Activated CD4-positive, alpha-beta T cell treated with anti-CD3 and anti-CD28 coated beads for 4 hours (primary cell): ENCODE measurements at regions not wholly inside any gene's neighbourhood (a gene's known extent, or its start where the extent isn't known, plus 50 kb on each side); places are given as distances from the start of the nearest gene placed in this dataset.

Experiments used
- DNase-seq, 2 donors: peaks; one replicate each; pipeline ENCODE4 v3.0.0-alpha.2; 2020

DNA sequence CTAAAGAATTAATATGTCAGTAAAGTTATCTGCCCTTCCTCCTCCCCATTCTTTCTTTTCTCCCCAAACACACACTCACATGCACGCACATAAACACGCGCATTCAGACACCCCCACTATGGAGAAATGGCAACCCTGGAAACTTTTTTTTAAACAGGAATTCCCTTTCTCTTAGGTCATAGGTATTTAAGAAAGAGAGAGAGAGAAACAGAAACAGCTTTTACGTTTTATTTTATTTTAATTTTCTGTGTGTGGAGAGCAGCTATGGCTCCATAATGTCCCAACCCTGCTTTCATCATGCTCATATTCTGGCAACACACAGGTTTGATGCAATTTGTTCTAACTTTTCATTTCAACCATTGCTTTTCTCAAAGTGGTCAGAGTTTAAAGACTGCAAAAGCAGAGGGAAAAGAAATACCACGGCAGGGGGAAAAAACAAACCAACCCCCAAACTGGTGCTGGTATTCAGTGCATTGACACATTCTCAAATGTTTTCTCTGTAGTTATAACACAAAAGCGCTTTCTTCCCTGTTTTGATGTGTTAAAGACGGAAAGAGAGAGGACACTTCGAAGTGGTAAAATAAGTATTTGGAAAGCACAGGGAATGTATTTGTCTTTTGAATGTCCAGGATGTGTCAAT is 126.0 kb upstream of the TMEM161B start:
- no peak for DNase-seq

DNA sequence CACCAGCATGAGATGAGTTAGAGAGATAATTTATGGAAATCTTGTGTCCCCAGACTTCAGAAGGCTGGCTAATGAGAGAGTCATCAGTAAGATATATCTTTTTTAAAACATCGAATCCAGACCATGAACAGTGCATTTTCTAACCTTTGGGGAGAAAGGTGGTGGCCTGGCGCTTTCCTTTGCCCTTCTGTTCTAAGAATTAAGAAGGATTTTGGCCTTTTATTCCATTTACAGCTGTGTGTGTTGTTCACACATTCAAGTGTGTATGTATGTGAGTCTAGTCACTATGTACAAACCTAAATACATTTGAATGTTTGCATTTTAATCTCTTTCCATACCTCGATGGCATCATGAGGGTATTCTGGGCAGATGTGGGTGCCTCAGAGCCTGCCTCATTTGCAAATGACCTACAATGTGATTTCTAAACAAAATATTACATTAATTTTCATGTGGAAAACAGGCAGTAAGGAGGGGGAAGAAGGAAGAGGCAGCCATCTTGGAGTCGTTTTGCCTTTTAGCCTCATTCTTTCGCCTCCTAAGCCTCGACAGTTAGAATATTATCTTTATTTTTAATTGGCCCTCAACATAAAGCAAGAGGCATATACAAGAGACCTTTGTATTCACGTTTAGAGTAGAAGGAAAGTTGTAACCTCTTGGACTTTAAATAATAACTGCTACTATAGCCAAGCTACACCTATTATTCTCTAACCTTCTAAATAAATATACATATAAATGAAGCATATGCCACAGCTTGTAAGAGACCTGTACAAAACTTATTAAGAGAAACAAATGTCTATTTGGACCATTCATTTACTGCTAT is 125.3 kb upstream of the TMEM161B start:
- no peak for DNase-seq

DNA sequence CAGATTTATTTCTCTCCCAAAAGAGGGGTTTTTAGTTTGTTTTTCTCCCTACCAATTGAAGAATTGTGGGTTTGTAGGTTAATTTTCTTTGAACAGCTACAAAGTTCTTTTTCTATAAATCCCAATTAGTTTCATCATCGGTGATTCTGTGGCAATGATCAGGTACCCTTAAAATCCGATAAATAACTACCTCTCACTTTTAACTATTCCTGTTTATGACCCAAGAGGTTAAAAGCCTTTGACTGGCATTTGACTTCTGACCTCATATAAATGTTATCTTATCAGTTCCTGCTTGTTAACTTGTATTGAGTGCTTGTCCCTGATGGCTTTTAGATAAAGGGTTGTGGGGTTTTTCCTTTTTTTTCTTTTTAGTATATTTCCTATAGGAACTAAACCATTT is 124.4 kb upstream of the TMEM161B start:
- no peak for DNase-seq

DNA sequence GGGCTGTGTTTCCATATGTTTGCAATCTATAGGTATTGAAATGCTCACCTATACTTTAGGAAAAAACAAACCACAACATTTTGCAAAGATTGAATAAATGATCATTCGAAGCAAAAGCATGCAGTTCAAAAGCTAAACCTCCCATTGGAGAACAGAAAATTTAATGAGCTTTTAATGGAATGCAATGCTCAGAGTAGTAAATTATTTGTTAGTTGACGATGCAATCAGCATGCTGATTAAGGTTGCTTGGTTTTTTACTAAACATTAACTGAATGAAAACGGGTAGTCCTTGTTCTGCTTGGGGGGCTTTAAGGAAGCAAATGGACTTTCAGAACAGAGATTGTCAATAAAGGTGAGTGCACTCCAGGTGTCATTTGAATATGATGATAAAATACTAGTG is 123.3 kb upstream of the TMEM161B start:
- DNase-seq: no peak

DNA sequence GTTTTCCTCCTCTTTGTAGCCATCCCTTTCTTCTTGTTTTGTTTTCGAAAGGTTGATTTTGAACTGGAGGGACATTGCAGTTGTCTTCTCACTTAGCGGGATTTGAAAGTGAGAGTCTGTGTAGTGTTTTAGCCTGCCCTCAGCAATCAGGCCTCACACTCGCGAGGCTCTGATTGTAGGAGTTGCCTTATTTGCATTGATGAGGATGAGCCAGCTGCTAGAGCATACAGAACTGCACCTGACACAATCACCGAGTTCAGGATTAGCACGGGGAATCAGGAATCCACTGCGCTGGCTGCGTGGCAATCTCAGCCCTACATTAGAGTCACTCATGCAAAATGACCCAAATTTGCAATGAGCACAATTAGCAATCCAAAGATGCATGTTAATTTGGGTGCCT is 122.5 kb upstream of the TMEM161B start:
- DNase-seq: no peak

DNA sequence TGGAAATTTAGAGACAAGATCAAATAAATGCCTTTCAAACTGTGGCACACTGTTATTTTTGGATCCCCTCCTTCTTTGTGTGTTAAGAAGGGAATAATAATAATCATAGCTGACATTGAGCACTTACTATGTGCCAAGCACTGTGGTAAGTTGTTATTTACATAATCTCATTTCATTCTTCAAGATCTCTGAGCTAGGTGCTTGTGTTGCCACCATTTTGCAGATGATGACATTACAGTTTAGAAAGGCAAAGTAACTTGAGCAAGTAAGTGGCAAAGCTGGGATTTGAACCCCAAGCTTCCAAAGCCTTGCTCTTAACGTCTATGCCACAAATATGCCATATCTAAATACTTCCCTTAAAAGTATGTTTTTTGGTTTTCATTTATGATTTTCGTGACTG is 121.8 kb upstream of the TMEM161B start:
- DNase-seq: no peak

DNA sequence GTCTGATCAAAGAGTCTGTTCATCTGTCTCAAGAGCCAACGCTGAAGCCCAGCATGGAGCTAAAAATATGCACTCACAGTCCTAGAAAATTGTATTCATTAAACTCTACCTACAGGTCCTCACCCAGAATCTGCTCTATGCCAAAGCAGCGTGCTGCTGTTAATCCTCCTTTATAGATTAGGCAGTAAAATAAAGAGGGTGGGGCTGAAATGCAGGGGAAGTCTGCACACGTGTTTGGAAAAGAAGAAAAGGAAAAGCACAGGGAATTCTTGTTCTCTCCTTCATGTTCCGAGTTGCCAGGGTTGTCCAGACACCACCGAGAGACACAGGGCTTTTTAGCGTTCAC is 121.4 kb upstream of the TMEM161B start:
- DNase-seq: no peak

DNA sequence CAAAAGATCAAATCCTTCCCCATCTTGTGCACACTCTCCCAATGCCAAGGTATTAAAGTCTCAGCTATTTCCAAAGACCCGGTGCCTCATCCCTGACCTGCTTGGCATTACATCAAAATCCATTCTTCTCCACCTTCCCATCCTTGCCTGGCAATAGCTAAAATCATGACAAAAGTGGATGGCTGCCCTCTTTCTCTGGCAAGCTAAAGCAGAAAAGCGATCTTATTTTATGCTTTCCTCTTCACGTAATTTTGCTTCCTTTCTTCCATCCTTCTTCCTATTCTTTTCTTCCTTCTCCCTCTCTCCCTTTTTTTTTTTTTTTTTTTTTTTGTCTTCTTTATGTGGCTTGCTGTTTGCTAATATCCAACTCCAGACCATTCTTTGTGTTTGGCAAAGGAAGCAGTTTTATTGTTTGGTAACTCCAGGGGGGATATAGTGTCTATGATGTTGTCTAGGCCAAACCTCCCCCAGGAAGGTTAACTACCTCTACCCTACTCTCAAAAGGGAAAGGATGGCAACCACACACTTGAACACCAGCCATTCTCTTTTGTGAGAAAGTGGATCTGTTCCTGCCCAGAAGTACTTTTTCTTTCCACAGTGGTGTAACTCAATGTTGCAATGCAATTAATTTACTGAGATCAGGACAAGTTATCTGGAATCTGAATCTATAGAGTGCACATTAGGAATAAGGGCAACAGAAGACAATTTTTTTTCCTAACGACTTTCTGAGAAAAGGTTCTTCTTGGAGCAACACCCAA is 120.9 kb upstream of the TMEM161B start:
- DNase-seq: no peak

DNA sequence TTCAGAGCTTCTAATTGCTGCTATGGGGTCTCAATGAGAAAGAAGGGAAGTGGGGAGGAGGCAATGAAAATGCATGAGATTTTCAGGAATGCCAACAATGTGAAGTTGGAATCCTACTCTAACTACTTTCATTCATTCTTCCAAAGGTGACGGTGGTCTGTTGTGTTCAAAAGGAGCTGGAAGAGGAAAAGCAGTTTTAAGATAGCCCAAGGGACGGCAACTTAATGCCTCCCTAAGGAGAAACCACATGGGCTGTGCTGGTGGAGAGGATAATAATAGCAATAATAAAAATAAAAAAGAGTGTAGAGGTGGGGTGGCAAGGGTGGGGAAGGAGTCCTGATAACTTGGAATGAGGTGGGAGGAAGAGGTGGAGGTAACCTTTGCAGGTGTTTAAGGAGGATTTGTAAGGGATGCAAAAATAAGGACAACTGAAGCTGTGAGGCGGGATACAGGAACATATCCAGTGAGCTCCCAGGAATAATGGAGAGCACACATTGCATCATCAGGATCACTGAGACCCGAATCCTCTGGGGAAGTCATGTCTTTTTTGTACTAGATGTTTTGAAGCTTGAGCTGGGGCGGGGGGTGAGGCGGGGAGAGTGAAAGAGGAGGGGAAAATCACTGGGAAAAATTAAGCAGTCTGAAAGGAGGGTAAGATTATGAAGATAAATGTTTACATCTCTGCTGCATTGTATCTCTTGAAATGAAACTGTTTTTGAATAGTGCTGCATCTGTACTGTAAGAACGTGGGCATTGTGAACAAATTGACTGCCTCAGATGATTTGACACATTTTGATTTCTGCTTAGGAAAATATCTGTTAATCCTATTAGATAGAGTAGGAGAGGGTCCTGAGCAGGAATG is 120.1 kb upstream of the TMEM161B start:
- DNase-seq: no peak

DNA sequence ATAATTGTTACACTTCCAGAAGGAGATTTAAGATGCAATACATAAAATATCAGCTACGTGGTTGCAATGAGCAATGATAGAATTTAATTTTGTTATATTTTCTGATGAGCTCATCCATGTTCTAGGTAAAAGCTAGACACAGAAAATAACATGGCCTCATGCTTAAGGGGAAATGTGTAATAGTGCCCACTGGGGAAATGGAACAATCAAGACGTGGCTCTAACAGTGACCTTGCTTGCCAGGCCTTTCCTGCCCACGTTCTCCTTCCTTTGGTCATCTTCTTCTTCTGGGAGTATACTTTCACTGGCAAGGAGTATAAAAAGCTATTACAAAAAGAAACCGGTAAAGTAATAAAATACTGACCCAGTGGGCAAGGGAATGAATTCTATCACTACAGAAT is 116.2 kb upstream of the TMEM161B start:
- no peak for DNase-seq

DNA sequence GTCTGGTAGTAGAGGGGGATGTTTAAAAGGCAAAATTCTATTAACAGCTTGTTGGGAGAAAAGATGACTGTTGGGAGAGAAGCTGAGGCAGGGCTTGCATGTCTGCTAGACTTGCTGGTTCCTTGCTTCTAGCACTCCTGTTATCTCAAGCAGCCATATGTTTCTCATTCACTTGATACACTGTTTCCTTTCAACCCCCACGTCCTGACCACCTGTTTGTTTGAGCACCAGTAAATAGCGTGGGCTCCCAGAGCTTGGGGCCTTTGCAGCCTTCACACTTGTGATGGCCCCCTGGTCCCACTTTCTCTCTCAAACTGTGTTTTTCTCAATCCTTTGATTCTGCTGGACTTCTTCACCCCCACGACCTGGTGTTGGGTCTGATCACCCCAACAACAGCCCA is 111.7 kb upstream of the TMEM161B start:
- no peak for DNase-seq

DNA sequence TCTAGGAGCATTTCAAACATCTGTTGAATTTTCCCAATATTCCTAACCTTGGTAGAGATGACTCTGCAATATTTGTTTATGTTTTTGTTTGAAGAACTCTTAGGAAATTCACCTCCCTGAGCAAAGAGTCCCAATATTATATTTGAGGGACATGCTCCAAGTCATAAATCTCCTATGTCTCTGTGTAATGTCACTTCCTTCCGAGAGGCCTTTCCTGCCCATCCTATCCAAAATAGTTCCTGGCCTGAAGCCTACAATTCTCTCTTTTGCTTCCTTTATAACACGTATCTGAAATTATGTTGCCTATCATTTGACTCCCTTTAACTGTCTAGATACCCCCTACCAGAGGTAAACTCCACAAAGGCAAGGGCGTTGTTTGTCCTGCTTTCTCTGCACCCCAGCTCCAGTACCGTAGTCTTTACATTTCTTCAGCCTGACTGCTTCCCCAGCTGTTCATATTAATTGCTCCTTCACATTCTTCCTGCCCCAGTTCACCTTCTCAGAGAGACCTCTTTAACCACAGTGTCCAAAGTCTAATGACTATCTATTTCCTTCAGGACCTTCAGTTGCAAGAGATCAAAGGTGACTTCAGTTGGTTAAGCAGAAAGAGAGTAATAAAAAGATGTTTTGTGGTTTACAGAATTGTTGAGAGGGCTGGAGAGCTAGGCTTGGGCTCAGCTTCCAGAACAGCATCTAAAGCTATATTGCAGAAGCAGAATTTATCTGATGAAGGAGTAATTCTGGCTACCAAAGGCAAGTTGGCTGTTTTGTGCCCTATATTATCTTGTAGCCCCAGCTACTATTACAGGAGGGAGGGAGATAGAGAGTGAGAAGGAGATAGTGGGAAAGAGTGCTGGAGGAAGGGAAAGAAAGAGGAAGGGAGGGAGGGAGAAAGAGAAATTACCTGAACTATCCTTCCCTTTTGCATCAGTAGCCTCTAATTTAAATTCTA is 109.3 kb upstream of the TMEM161B start:
- no peak for DNase-seq

DNA sequence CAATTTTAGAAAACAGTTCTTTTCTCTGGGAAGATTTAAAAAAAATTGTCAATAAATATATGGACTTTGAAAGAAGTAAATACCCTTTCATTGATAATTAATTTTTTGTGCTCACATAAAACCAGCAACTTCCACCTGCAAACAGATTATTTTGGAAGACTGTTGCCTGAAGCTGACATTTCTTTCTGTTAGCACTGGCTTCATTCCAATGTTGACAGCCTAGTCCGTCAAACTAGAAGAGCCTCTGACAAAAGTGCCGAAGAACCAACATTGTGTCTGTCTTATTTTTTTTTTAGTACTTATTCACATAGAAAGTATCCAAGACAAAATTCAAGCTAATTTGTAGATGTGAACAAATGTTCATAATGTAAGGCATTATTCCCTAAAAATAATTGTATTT is 108.6 kb upstream of the TMEM161B start:
- DNase-seq: no peak

DNA sequence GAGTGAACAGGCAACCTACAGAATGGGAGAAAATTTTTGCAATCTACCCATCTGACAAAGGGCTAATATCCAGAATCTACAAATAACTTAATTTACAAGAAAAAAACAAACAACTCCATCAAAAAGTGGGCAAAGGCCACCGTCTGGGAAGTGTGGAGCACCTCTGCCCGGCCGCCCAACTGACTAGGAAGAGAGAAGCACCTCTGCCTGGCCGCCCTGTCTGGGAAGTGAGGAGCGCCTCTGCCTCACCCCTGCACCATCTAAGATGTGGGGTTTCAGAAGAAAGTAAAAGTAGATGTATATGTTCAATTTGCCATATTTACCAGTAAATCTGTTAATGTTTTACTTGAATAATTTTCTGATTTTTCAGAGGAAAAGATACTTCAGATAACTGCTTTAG is 108.1 kb upstream of the TMEM161B start:
- DNase-seq: no peak

DNA sequence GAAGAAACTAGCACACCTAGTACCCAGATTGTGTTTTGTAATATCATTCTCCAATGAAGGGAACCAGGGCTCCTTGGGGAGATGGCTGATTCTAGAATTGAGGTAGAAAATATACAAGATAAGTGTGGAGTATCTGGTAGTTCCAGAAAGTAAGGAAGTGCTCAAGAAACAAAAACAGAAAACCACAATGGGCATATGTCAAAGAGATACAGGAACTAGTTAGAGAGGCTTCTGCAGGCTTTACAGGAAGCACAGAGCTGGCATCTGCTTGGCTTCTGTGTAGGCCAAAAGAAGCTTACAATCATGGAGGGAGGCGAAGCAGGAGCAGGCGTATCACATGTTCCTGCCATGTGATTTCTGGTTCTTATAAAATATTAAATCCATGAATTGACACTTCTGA is 105.7 kb upstream of the TMEM161B start:
- DNase-seq: no peak

DNA sequence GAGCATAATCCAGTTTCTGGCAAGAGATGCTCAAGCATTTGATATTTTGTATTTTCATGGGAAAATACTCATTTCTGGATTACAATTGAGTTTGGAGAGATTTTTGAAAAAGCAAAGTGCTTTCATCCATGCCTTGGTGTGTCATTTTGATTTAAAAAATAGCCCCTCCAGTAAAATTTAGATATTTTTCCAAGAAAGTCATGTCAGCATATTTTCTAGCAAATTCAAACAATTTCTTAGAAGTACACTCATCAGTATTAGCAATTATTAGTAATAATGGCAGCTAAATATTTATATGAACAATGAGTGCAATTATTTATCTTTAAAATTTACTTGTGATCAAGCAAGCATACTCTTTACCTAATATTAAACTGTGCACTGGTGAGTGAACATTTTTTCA is 102.2 kb upstream of the TMEM161B start:
- DNase-seq: no peak

DNA sequence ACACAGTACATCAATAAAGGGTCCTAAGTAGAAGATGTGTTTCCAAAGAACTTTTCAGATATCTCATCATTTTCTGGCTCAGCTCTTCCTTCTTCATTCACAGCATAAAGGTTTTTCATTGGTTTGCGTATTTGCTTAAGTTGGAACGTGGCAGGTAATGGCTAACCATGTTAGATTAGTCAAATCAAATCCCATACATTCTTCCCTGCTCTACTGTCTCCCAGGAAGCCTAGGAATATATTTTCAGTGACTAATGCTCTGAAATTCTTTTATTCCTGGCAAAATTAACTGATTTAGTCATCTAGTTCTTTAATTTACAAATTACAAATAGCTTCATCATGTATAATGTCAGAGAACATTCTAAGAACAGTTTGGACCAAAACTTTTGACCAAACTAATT is 99.6 kb upstream of the TMEM161B start:
- no peak for DNase-seq

DNA sequence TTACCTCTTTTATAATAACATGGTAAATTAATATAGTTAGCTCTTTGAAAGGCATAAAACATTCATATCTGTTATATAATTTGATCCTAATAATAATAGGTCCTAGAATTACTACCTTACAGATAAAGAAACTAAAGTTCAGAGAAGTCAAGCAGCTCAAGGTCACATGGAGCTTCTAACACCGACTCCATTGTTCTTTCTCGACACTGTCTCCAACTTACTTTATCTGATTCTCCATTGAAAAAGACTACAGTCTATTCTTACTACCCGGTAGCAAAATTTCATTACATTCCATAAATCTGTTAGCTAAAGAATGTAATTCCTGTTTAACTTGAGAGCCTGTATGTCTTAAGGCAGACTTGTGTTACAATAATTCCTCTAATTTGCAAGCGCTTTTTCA is 96.3 kb upstream of the TMEM161B start:
- DNase-seq: no peak

DNA sequence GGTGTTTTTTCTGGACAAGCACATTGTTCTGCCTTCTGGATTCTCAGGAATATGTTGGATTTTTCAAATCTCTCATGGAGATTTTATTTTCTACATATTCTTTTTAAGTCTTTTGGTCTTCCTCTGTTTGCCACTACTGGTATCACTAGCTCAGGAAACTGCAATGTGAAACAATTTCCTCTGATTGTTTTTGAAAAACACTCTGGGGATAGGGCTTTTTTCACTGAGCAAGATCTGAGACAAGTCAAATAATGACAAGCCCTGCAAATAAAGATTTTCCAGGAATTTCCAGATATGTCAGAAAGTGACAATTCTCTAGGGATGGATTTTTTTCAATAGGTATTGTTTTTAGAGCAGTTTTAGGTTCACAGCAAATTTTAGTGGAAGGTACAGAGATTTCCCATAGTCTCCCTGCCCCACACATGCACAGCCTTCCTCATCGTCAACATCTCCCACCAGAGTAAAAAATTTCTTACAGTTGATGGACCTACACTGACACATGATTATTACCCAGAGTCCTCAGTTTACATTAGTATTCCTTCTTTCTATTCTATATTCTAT is 86.9 kb upstream of the TMEM161B start:
- no peak for DNase-seq

DNA sequence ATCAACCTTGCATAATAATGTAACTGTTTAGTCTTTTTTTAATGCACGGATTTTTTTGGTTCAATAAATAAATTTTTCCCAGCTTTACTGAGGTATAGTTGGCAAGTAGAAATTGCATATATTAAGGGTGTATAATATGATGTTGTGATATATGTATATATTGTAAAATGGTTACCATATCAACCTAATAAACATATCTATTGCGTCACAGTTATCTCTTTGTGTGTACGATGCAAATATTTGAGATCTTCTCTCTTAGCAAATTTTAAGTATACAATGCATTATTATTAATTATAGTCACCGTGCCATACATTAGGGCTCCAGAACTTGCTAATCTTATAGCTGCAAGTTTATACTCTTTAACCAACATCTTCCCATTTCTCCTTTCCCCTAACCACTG is 57.2 kb upstream of the TMEM161B start:
- no peak for DNase-seq

DNA sequence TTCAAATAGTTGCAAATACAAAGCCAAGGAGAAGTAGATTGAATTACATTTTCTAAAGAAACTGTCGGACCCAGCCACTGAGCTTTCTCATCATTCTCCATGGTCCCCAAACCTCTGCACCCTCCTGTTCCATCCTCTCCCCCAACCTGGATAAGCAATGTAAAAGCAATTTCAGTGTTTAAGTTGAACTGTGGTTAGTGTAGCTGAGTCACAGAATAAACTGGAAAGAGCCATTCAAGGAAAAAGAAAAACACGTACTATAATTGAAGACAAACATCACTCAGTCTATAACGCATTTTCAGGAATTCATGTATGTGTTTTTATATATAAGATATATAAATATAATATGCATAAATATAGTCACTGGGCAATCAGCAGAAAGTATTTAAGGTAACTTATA is 54.1 kb upstream of the TMEM161B start:
- DNase-seq: no peak
